SU-DHL-6 (cell line): ENCODE measurements at regions not wholly inside any gene's neighbourhood (a gene's known extent, or its start where the extent isn't known, plus 50 kb on each side); places are given as distances from the start of the nearest gene placed in this dataset.
A peak's percentile ranks its signal among the peaks of the same experiment; 100 is the strongest.
"Not testable (repeated sequence)": the region's sequence is repeated elsewhere in the genome, so short reads cannot be mapped to it uniquely, and the experiment has no call there.

Experiments
- H2AFZ ChIP-seq: fragments of 200-600 bp; sonication (generic); 2 replicates; pipeline ENCODE4 v1.6.1; 2014; ENCODE audit warnings: low read depth, mild to moderate bottlenecking, moderate library complexity, mixed read lengths, antibody characterized with exemption, low read length; ENCODE audit not compliant: severe bottlenecking
- H3F3A ChIP-seq: fragments of 200-600 bp; shearing (Covaris generic); 2 replicates; pipeline ENCODE4 v1.6.0; 2016; ENCODE audit warnings: antibody characterized with exemption, mild to moderate bottlenecking; ENCODE audit not compliant: insufficient read depth
- H3K27ac ChIP-seq: fragments of 200-600 bp; sonication (generic); 2 replicates; pipeline ENCODE4 v1.5.1; 2016; ENCODE audit warnings: low read depth, mild to moderate bottlenecking, low read length, moderate library complexity, mixed read lengths
- H3K27me3 ChIP-seq: fragments of 200-600 bp; sonication (generic), shearing (Covaris generic); 2 replicates; pipeline ENCODE4 v1.6.0; 2014; ENCODE audit warnings: mild to moderate bottlenecking, low read length
- H3K36me3 ChIP-seq: fragments of 200-600 bp; sonication (generic); 2 replicates; pipeline ENCODE4 v1.6.1; 2014; ENCODE audit warnings: mild to moderate bottlenecking, low read length, mixed read lengths
- H3K4me2 ChIP-seq: fragments of 300-600, 200-600 bp; shearing (Covaris generic), sonication (generic); 2 replicates; pipeline ENCODE4 v1.6.0; 2014; ENCODE audit warnings: low read length, low read depth, mild to moderate bottlenecking; ENCODE audit not compliant: poor library complexity, severe bottlenecking
- H3K4me3 ChIP-seq: fragments of 200-600 bp; sonication (generic); 2 replicates; pipeline ENCODE4 v1.5.1; 2014; ENCODE audit warnings: antibody characterized with exemption, low read length, mild to moderate bottlenecking, mixed read lengths; ENCODE audit not compliant: insufficient read depth, poor library complexity, severe bottlenecking
- H3K79me2 ChIP-seq: fragments of 200-600 bp; sonication (generic); 2 replicates; pipeline ENCODE4 v1.6.1; 2014; ENCODE audit warnings: mild to moderate bottlenecking, low read length, moderate library complexity; ENCODE audit not compliant: insufficient read depth
- H3K9ac ChIP-seq: fragments of 200-600 bp; sonication (generic); 2 replicates; pipeline ENCODE4 v1.7.0; 2014; ENCODE audit warnings: mild to moderate bottlenecking, low read length
- H3K9me2 ChIP-seq: fragments of 200-600 bp; sonication (generic); replicated peaks from 2 replicates; pipeline ENCODE4 v1.6.1; 2014; ENCODE audit warnings: low read length; ENCODE audit not compliant: insufficient read depth
- H3K9me3 ChIP-seq: fragments of 200-600 bp; sonication (generic); 2 replicates; pipeline ENCODE4 v1.6.1; 2014; ENCODE audit warnings: low read length, mixed read lengths; ENCODE audit not compliant: insufficient read depth
- H4K20me1 ChIP-seq: fragments of 200-600 bp; sonication (generic); 2 replicates; pipeline ENCODE4 v1.6.1; 2014; ENCODE audit warnings: low read depth, mild to moderate bottlenecking, antibody characterized with exemption, low read length, moderate library complexity, mixed read lengths
- EZH2phosphoT487 ChIP-seq: fragments of 200-600 bp; sonication (generic), shearing (Covaris generic); conservative IDR thresholded peaks from 2 replicates; pipeline ENCODE4 v1.6.1; 2018; ENCODE audit warnings: mild to moderate bottlenecking, antibody characterized with exemption, low read length, moderate library complexity, mixed read lengths
- TF ChIP-seq, protein P1 (sequence below): fragments of 200-600 bp; sonication (generic); IDR thresholded peaks from one replicate; pipeline ENCODE4 v1.5.1; 2017; ENCODE audit warnings: antibody characterized with exemption, mild to moderate bottlenecking, low read length, moderate library complexity; ENCODE audit not compliant: insufficient read depth, poor library complexity, severe bottlenecking

DNA sequence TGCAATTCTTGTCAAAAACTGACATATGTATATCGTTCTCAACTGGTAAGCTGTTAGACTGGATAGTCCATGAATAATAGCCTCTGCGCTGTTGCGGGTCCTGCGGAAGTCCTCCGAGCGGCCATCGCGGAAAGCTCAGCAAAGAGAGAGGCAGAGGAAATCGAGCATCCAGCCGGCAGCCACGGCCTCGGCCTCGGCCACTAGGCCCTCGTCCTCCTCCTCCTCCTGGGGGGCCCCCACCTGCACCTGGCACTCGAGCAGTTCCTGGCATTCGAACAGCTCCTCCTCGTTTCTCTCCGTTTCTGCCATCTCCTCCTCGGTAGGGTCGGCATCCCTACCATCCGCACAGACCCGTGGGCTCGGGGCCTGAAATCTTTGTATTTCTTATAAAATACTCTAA lies 111.2 kb upstream of the CYLC1 start:
- not testable (repeated sequence) for H3K79me2 ChIP-seq, H4K20me1 ChIP-seq, H3K27me3 ChIP-seq, H3K4me2 ChIP-seq, H3K4me3 ChIP-seq, H3F3A ChIP-seq, H3K9me3 ChIP-seq, H2AFZ ChIP-seq, H3K27ac ChIP-seq, H3K36me3 ChIP-seq, H3K9me2 ChIP-seq, H3K9ac ChIP-seq

DNA sequence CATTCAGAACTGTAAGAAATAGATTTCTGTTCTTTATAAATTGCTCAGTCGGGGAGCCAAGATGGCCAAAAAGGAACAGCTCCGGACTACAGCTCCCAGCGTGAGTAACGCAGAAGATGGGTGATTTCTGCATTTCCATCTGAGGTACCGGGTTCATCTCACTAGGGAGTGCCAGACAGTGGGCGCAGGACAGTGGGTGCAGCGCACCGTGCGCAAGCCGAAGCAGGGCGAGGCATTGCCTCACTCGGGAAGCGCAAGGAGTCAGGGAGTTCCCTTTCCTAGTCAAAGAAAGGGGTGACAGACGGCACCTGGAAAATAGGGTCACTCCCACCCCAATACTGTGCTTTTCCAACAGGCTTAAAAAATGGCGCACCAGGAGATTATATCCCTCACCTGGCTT lies 110.5 kb upstream of the CYLC1 start:
- H3K9me2 ChIP-seq, H3K27ac ChIP-seq, H4K20me1 ChIP-seq, H3F3A ChIP-seq, H3K9ac ChIP-seq, H3K4me2 ChIP-seq, H3K36me3 ChIP-seq, H2AFZ ChIP-seq, H3K4me3 ChIP-seq, H3K27me3 ChIP-seq, H3K79me2 ChIP-seq, H3K9me3 ChIP-seq: not testable (repeated sequence)

DNA sequence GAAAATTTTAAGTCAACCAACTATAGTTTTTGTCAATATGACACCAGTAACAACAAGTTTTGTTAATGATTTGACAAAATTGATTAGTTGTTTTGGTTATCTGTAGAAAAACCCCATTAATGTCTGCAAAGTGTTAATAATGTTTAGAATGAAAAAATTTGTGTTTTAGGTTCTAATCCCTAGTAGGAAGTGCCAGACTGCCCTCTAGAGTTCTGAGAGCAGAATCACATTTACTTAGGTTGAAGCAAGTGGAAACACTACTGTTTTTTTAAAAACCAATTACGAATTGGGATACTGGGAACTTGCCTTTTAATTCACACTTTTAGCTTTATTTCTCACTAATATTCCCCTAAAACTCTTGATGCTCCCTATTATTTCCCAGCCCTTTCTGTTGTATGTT lies 101.1 kb upstream of the CYLC1 start:
- no peaks in the 10 kb centered on the region for H4K20me1 ChIP-seq
- H3K4me2 ChIP-seq = no peak overlapping the region
- no peaks in the 10 kb centered on the region for H3K9me3 ChIP-seq
- H3K4me3 ChIP-seq = no peak overlapping the region
- H2AFZ ChIP-seq = no peak overlapping the region
- H3K9ac ChIP-seq = no peak overlapping the region
- no peaks in the 10 kb centered on the region for H3F3A ChIP-seq
- no peaks in the 10 kb centered on the region for H3K27me3 ChIP-seq
- no peaks in the 10 kb centered on the region for H3K79me2 ChIP-seq
- no peaks in the 10 kb centered on the region for H3K9me2 ChIP-seq
- no peak overlapping the region for H3K27ac ChIP-seq
- no peaks in the 10 kb centered on the region for H3K36me3 ChIP-seq
- TF ChIP-seq, protein P1, sequence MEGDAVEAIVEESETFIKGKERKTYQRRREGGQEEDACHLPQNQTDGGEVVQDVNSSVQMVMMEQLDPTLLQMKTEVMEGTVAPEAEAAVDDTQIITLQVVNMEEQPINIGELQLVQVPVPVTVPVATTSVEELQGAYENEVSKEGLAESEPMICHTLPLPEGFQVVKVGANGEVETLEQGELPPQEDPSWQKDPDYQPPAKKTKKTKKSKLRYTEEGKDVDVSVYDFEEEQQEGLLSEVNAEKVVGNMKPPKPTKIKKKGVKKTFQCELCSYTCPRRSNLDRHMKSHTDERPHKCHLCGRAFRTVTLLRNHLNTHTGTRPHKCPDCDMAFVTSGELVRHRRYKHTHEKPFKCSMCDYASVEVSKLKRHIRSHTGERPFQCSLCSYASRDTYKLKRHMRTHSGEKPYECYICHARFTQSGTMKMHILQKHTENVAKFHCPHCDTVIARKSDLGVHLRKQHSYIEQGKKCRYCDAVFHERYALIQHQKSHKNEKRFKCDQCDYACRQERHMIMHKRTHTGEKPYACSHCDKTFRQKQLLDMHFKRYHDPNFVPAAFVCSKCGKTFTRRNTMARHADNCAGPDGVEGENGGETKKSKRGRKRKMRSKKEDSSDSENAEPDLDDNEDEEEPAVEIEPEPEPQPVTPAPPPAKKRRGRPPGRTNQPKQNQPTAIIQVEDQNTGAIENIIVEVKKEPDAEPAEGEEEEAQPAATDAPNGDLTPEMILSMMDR = peak; percentile 15
- TF ChIP-seq EZH2phosphoT487 = no peak

DNA sequence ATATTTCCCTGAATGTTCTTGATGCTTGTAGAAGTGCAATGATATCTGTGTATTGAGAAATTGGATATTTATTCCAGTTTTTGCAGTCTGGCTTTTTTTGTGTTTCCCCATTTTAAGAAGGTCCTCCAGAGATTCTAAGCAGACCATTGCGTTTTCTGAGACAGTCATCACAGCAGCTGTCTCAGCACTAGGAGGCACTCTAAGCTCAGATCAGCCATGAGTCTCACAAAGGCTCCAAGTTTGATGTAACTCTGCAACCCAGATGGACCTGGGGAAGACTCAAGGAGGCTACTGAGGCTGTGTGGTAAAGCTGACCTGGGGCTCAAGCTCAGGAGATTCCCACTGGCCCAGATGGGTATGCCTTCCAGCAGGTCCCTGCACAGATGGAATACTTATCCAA lies 89.3 kb upstream of the CYLC1 start:
- no peak overlapping the region for H3K4me2 ChIP-seq
- no peak overlapping the region for H2AFZ ChIP-seq
- H3K9ac ChIP-seq = no peak overlapping the region
- H4K20me1 ChIP-seq = no peaks in the 10 kb centered on the region
- no peak overlapping the region for H3K27ac ChIP-seq
- no peaks in the 10 kb centered on the region for H3F3A ChIP-seq
- no peaks in the 10 kb centered on the region for H3K27me3 ChIP-seq
- TF ChIP-seq, protein P1 = no peak
- TF ChIP-seq EZH2phosphoT487 = no peak
- no peaks in the 10 kb centered on the region for H3K36me3 ChIP-seq
- no peak overlapping the region for H3K4me3 ChIP-seq
- no peaks in the 10 kb centered on the region for H3K79me2 ChIP-seq
- H3K9me2 ChIP-seq = no peaks in the 10 kb centered on the region
- no peaks in the 10 kb centered on the region for H3K9me3 ChIP-seq
